GM19099 (cell line): ENCODE measurements at regions not wholly inside any gene's neighbourhood (a gene's known extent, or its start where the extent isn't known, plus 50 kb on each side); places are given as distances from the start of the nearest gene placed in this dataset.

Experiments
- POLR2A ChIP-seq: IDR thresholded peaks from 3 replicates; pipeline ENCODE4 v1.6.1; 2011; ENCODE audit warnings: low read depth; ENCODE audit not compliant: insufficient read length; ENCODE audit errors: extremely low read depth

GRCh38 chr1:58883037-58883887 is 99.4 kb upstream of the JUN start:
- TF ChIP-seq POLR2A, result no peak

GRCh38 chr1:58883888-58884482 is 100.1 kb upstream of the JUN start:
- TF ChIP-seq POLR2A, result no peak

GRCh38 chr1:58884706-58885661 is 101.1 kb upstream of the JUN start:
- no peak for TF ChIP-seq POLR2A

GRCh38 chr1:58885998-58886397 is 102.2 kb upstream of the JUN start:
- no peak for TF ChIP-seq POLR2A

- TF ChIP-seq POLR2A, result no peak
Measured at GRCh38 chr1:58886611-58887010, 102.8 kb upstream of the JUN start.

- no peak for TF ChIP-seq POLR2A
Measured at GRCh38 chr1:58887059-58887458, 103.2 kb upstream of the JUN start.

GRCh38 chr1:58888833-58889232 is 105.0 kb upstream of the JUN start:
- TF ChIP-seq POLR2A, result no peak

GRCh38 chr1:58890113-58890512 is 106.3 kb upstream of the JUN start:
- TF ChIP-seq POLR2A, result no peak

GRCh38 chr1:58890609-58891008 is 106.8 kb upstream of the JUN start:
- TF ChIP-seq POLR2A, result no peak

GRCh38 chr1:58891347-58891746 is 107.5 kb upstream of the JUN start:
- no peak for TF ChIP-seq POLR2A

GRCh38 chr1:58893257-58893869 is 109.5 kb upstream of the JUN start:
- no peak for TF ChIP-seq POLR2A

GRCh38 chr1:58895082-58895481 is 111.2 kb upstream of the JUN start:
- TF ChIP-seq POLR2A, result no peak

- no peak for TF ChIP-seq POLR2A
Measured at GRCh38 chr1:58895559-58896145, 111.8 kb upstream of the JUN start.

- TF ChIP-seq POLR2A, result no peak
Measured at GRCh38 chr1:58896246-58897183, 112.7 kb upstream of the JUN start.
